PC-3 (cell line): ENCODE measurements at regions not wholly inside any gene's neighbourhood (a gene's known extent, or its start where the extent isn't known, plus 50 kb on each side); places are given as distances from the start of the nearest gene placed in this dataset.

Experiments used
- ATAC-seq: fragments of 200-7000 bp; cut with Tn5 transposase; 2 replicates; pipeline ENCODE4 v1.9.1; 2020; ENCODE audit warnings: mild to moderate bottlenecking, moderate library complexity
- BruUV-seq: library from RNA; stranded (reverse); fragments of 400-500 nt; replicated peaks from 2 replicates; lab custom pipeline; 2021; lab: Mats Ljungman, UMichigan
- CTCF ChIA-PET: fragments of 300-600 bp; sonication (Branson Sonifier 250); formaldehyde crosslinking; loops from one replicate; lab custom pipeline; 2022; ENCODE audit warnings: antibody characterized with exemption; lab: Charles Lee
- POLR2A ChIA-PET: fragments of 300-600 bp; sonication (Branson Sonifier 250); formaldehyde crosslinking; loops from one replicate; lab custom pipeline; 2022; ENCODE audit warnings: antibody characterized with exemption; ENCODE audit not compliant: unreplicated experiment; lab: Charles Lee
- DNase-seq: peaks from one replicate; pipeline ENCODE4 v3.0.0-alpha.2; 2015
- H2AFZ ChIP-seq: fragments of 300-600 bp; sonication (generic); 2 replicates; pipeline ENCODE4 v1.6.0; 2016; ENCODE audit warnings: antibody characterized with exemption, low read length
- H3F3A ChIP-seq: fragments of 300-600 bp; sonication (generic); one replicate; pipeline ENCODE4 v1.6.0; 2017; ENCODE audit warnings: antibody characterized with exemption, low read length, control low read depth, mild to moderate bottlenecking; ENCODE audit not compliant: unreplicated experiment
- H3K27ac ChIP-seq: fragments of 300-600 bp; sonication (generic); 2 replicates; pipeline ENCODE4 v1.5.1; 2016; ENCODE audit warnings: mild to moderate bottlenecking, low read length
- H3K27me3 ChIP-seq: fragments of 300-600 bp; sonication (generic); 2 replicates; pipeline ENCODE4 v1.6.1; 2016; ENCODE audit warnings: low read length, mixed read lengths
- H3K36me3 ChIP-seq: fragments of 300-600 bp; sonication (generic); 2 replicates; pipeline ENCODE4 v1.6.1; 2016; ENCODE audit warnings: low read depth, mixed run types, low read length, mixed read lengths
- H3K4me1 ChIP-seq: fragments of 300-600 bp; sonication (generic); 2 replicates; pipeline ENCODE4 v1.5.1; 2016; ENCODE audit warnings: low read length; ENCODE audit not compliant: insufficient read depth
- H3K4me2 ChIP-seq: fragments of 300-600 bp; sonication (generic); 2 replicates; pipeline ENCODE4 v1.6.0; 2016; ENCODE audit warnings: low read length
- H3K4me3 ChIP-seq: fragments of 300-600 bp; sonication (generic); 2 replicates; pipeline ENCODE4 v1.5.1; 2016; ENCODE audit warnings: mild to moderate bottlenecking, low read length, mixed read lengths
- H3K79me2 ChIP-seq: fragments of 300-600 bp; sonication (generic); 2 replicates; pipeline ENCODE4 v1.6.1; 2017; ENCODE audit warnings: low read length, mixed read lengths
- H3K9ac ChIP-seq: fragments of 300-600 bp; sonication (generic); 2 replicates; pipeline ENCODE4 v1.6.0; 2016; ENCODE audit warnings: mild to moderate bottlenecking, low read length
- H3K9me2 ChIP-seq: fragments of 300-600 bp; sonication (generic); replicated peaks from 2 replicates; pipeline ENCODE4 v1.6.1; 2016; ENCODE audit warnings: mixed run types, low read length, mixed read lengths
- H3K9me3 ChIP-seq: fragments of 300-600 bp; sonication (generic); 2 replicates; pipeline ENCODE4 v1.6.1; 2016; ENCODE audit warnings: low read length, mixed read lengths
- H4K20me1 ChIP-seq: fragments of 300-600 bp; sonication (generic); 2 replicates; pipeline ENCODE4 v1.6.1; 2016; ENCODE audit warnings: low read length, mixed read lengths
- CTCF ChIP-seq: fragments of 300-600 bp; sonication (generic); conservative IDR thresholded peaks from 2 replicates; pipeline ENCODE4 v1.5.1; 2017; ENCODE audit warnings: antibody characterized with exemption, low read depth, mild to moderate bottlenecking, low read length
- EZH2 ChIP-seq: fragments of 300-600 bp; sonication (generic); IDR thresholded peaks from one replicate; pipeline ENCODE4 v1.6.1; 2017; ENCODE audit warnings: antibody characterized with exemption, mild to moderate bottlenecking, low read length; ENCODE audit not compliant: unreplicated experiment
- EZH2phosphoT487 ChIP-seq: fragments of 300-600 bp; sonication (generic); IDR thresholded peaks from 2 replicates; pipeline ENCODE4 v1.6.1; 2018; ENCODE audit warnings: mild to moderate bottlenecking, antibody characterized with exemption, low read length, borderline replicate concordance
- intact Hi-C: fragments of 100-400 bp; cut with micrococcal nuclease; formaldehyde crosslinking; loops from 2 replicates; pipeline ENCODE4 v1.9.0; 2023

GRCh38 chr2:857937-858336 lies 92.7 kb upstream of the SNTG2 start:
- TF ChIP-seq CTCF (no peak), EZH2phosphoT487 (no peak), EZH2 (no peak)
- Histone ChIP-seq H3K27me3 (peaks cover 8% of the 10 kb centered on the region; the same call in 1 of the 2 replicates), H3F3A (no peaks in the 10 kb centered on the region), H2AFZ (no peak overlapping the region), H3K9me3 (no peaks in the 10 kb centered on the region), H3K79me2 (no peaks in the 10 kb centered on the region), H3K9me2 (no peaks in the 10 kb centered on the region), H3K4me1 (no peaks in the 10 kb centered on the region), H3K27ac (no peak overlapping the region), H3K4me3 (no peak overlapping the region), H3K36me3 (no peaks in the 10 kb centered on the region), H3K4me2 (no peak overlapping the region), H3K9ac (no peak overlapping the region), H4K20me1 (no peaks in the 10 kb centered on the region)
- no peak for DNase-seq
- no TSS peak for BruUV-seq
- ChIA-PET POLR2A (no interaction called here), CTCF (no interaction called here)
- no peak for ATAC-seq
- intact Hi-C loops = no loop called here

GRCh38 chr2:857081-857480 lies 93.6 kb upstream of the SNTG2 start:
- H3K4me3 ChIP-seq = no peak overlapping the region
- POLR2A ChIA-PET = no interaction called here
- H2AFZ ChIP-seq = no peak overlapping the region
- H3K27me3 ChIP-seq = peaks cover 11% of the 10 kb centered on the region; the same call in 1 of the 2 replicates
- no peaks in the 10 kb centered on the region for H3K9me2 ChIP-seq
- no peak for TF ChIP-seq EZH2
- no peak for TF ChIP-seq EZH2phosphoT487
- no peak for TF ChIP-seq CTCF
- no peak for DNase-seq
- H3K79me2 ChIP-seq = no peaks in the 10 kb centered on the region
- intact Hi-C loops = no loop called here
- no peak overlapping the region for H3K9ac ChIP-seq
- no peaks in the 10 kb centered on the region for H3K36me3 ChIP-seq
- BruUV-seq = no TSS peak
- no peak for ATAC-seq
- CTCF ChIA-PET = no interaction called here
- H3K4me2 ChIP-seq = no peak overlapping the region
- no peaks in the 10 kb centered on the region for H3K9me3 ChIP-seq
- no peak overlapping the region for H3K27ac ChIP-seq
- no peaks in the 10 kb centered on the region for H3F3A ChIP-seq
- H4K20me1 ChIP-seq = no peaks in the 10 kb centered on the region
- no peaks in the 10 kb centered on the region for H3K4me1 ChIP-seq

GRCh38 chr2:856456-856855 lies 94.2 kb upstream of the SNTG2 start:
- Histone ChIP-seq H3K4me1 (no peaks in the 10 kb centered on the region), H3K9ac (no peak overlapping the region), H3K9me3 (no peaks in the 10 kb centered on the region), H3F3A (no peaks in the 10 kb centered on the region), H4K20me1 (no peaks in the 10 kb centered on the region), H3K27ac (no peak overlapping the region), H3K4me3 (no peak overlapping the region), H3K27me3 (peaks cover 11% of the 10 kb centered on the region; the same call in 1 of the 2 replicates), H3K36me3 (no peaks in the 10 kb centered on the region), H3K9me2 (no peaks in the 10 kb centered on the region), H3K4me2 (no peak overlapping the region), H2AFZ (no peak overlapping the region), H3K79me2 (no peaks in the 10 kb centered on the region)
- ATAC-seq = no peak
- ChIA-PET POLR2A (no interaction called here), CTCF (no interaction called here)
- no peak for DNase-seq
- TF ChIP-seq EZH2phosphoT487 = no peak
- no peak for TF ChIP-seq CTCF
- TF ChIP-seq EZH2 = no peak
- intact Hi-C loops = no loop called here
- no TSS peak for BruUV-seq
